ENCODE measurements at regions not wholly inside any gene's neighbourhood (a gene's known extent, or its start where the extent isn't known, plus 50 kb on each side); places are given as distances from the start of the nearest gene placed in this dataset.

GRCh38 chr4:115671581-115671980 lies 558.2 kb upstream of the NDST4 start:
- no peaks in the 10 kb centered on the region for H3K79me2 ChIP-seq (replicated peaks; ENCODE audit: insufficient read depth)
- Mint-ChIP-seq H3K4me3 (no peak overlapping the region), H3K4me1 (no peaks in the 10 kb centered on the region), H3K36me3 (ENCODE audit: low read depth) (no peaks in the 10 kb centered on the region), H3K27me3 (ENCODE audit: insufficient read depth, low read depth, poor library complexity) (no peaks in the 10 kb centered on the region), H3K9me3 (no peaks in the 10 kb centered on the region), H3K27ac (no peak overlapping the region)
- no peaks in the 10 kb centered on the region for H3K27me3 ChIP-seq (ENCODE audit: insufficient read depth)
- no peaks in the 10 kb centered on the region for H3K36me3 ChIP-seq (ENCODE audit: insufficient read depth)
- no peak overlapping the region for H3K27ac ChIP-seq (ENCODE audit: low read depth)
- no peak overlapping the region for H2AFZ ChIP-seq
- no peaks in the 10 kb centered on the region for H3K4me1 ChIP-seq (ENCODE audit: insufficient read depth)
- DNase-seq (ENCODE audit: low spot score): no peak
- no peaks in the 10 kb centered on the region for H3F3A ChIP-seq (replicated peaks; ENCODE audit: low read depth)
- no peak overlapping the region for H3K4me3 ChIP-seq
- TF ChIP-seq NANOG (IDR thresholded peaks at IDR 0.05; ENCODE audit: borderline replicate concordance) (no peak), CTCF (conservative IDR thresholded peaks at IDR 0.05; ENCODE audit: low read depth in 2 of 2) (no peak), EZH2 (IDR thresholded peaks at IDR 0.05; ENCODE audit: low read depth, unreplicated experiment) (no peak), POLR2AphosphoS5 (IDR thresholded peaks at IDR 0.05; ENCODE audit: low read depth) (no peak)
- no peak for ATAC-seq
- H3K4me2 ChIP-seq: no peak overlapping the region
- H3K9me2 ChIP-seq (ENCODE audit: insufficient read depth): no peaks in the 10 kb centered on the region
- no peaks in the 10 kb centered on the region for H4K20me1 ChIP-seq (replicated peaks; ENCODE audit: insufficient read depth)

- DNase-seq (ENCODE audit: low spot score) (no peak), ATAC-seq (no peak)
- no peaks in the 10 kb centered on the region for H3K36me3 ChIP-seq (ENCODE audit: insufficient read depth)
- no peaks in the 10 kb centered on the region for H3K27me3 ChIP-seq (ENCODE audit: insufficient read depth)
- no peak for TF ChIP-seq POLR2AphosphoS5 (IDR thresholded peaks at IDR 0.05; ENCODE audit: low read depth)
- no peak for TF ChIP-seq ZNF114 (CRISPR knock-in tag; IDR thresholded peaks at IDR 0.05)
- no peak for TF ChIP-seq CTCF (conservative IDR thresholded peaks at IDR 0.05; ENCODE audit: low read depth in 2 of 2)
- no peak for TF ChIP-seq ZNF462 (CRISPR knock-in tag; IDR thresholded peaks at IDR 0.05)
- no peak overlapping the region for H3K4me3 Mint-ChIP-seq
- no peaks in the 10 kb centered on the region for H3K4me1 Mint-ChIP-seq
- H3K9me3 Mint-ChIP-seq: no peaks in the 10 kb centered on the region
- no peak overlapping the region for H3K4me3 ChIP-seq
- no peak overlapping the region for H3K4me2 ChIP-seq
- no peaks in the 10 kb centered on the region for H3K9me2 ChIP-seq (ENCODE audit: insufficient read depth)
- H3K27me3 Mint-ChIP-seq (ENCODE audit: insufficient read depth, low read depth, poor library complexity): no peaks in the 10 kb centered on the region
- no peak overlapping the region for H3K27ac Mint-ChIP-seq
- H3K79me2 ChIP-seq (replicated peaks; ENCODE audit: insufficient read depth): no peaks in the 10 kb centered on the region
- no peaks in the 10 kb centered on the region for H4K20me1 ChIP-seq (replicated peaks; ENCODE audit: insufficient read depth)
- H2AFZ ChIP-seq: no peak overlapping the region
- H3K4me1 ChIP-seq (ENCODE audit: insufficient read depth): no peaks in the 10 kb centered on the region
- H3K36me3 Mint-ChIP-seq (ENCODE audit: low read depth): no peaks in the 10 kb centered on the region
- H3F3A ChIP-seq (replicated peaks; ENCODE audit: low read depth): no peaks in the 10 kb centered on the region
- no peak overlapping the region for H3K27ac ChIP-seq (ENCODE audit: low read depth)
These were observed 557.5 kb upstream of the NDST4 start for GRCh38 chr4:115670930-115671329.

All from GM23338 (cell line).